DND-41 (cell line): ENCODE measurements at regions not wholly inside any gene's neighbourhood (a gene's known extent, or its start where the extent isn't known, plus 50 kb on each side); places are given as distances from the start of the nearest gene placed in this dataset.

ENCODE experiments used
- EZH2 ChIP-seq: IDR thresholded peaks from 3 replicates; pipeline ENCODE4 v1.6.1; 2012; ENCODE audit warnings: borderline replicate concordance, low read depth, mild to moderate bottlenecking, moderate library complexity, low read length, inconsistent platforms; ENCODE audit not compliant: severe bottlenecking
- TF ChIP-seq, protein P1 (sequence below): IDR thresholded peaks from 2 replicates; pipeline ENCODE4 v1.5.1; 2012; ENCODE audit warnings: borderline replicate concordance, low read length, moderate library complexity, mild to moderate bottlenecking; ENCODE audit not compliant: poor library complexity, severe bottlenecking; ENCODE audit errors: extremely low read depth

DNA sequence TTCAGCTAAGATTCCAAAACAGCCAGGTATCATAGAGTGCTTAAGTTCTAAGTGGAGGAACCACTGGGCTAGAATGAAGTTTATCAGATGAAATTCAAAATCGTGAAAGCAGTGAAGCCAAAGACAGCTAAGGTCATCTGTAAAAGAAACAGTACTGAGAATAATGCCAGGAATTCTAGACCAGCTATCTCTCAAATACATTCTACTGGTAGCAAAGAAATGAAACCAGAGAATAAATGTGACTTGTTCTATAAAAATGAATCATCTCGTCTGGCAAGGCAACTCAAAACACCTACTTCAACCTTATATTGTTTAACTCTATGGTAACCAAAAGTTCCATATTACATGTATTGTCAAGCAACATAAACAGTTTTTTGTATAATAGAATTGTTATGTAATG, 51.3 kb upstream of the RGMB start:
- TF ChIP-seq EZH2, result no peak
- TF ChIP-seq, protein P1, sequence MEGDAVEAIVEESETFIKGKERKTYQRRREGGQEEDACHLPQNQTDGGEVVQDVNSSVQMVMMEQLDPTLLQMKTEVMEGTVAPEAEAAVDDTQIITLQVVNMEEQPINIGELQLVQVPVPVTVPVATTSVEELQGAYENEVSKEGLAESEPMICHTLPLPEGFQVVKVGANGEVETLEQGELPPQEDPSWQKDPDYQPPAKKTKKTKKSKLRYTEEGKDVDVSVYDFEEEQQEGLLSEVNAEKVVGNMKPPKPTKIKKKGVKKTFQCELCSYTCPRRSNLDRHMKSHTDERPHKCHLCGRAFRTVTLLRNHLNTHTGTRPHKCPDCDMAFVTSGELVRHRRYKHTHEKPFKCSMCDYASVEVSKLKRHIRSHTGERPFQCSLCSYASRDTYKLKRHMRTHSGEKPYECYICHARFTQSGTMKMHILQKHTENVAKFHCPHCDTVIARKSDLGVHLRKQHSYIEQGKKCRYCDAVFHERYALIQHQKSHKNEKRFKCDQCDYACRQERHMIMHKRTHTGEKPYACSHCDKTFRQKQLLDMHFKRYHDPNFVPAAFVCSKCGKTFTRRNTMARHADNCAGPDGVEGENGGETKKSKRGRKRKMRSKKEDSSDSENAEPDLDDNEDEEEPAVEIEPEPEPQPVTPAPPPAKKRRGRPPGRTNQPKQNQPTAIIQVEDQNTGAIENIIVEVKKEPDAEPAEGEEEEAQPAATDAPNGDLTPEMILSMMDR, result no peak
